Gastrocnemius medialis (tissue), 4 donors: ENCODE measurements at regions not wholly inside any gene's neighbourhood (a gene's known extent, or its start where the extent isn't known, plus 50 kb on each side); places are given as distances from the start of the nearest gene placed in this dataset.

Source experiments
- ATAC-seq, 2 donors: fragments of 150-250 bp; one replicate each; pipeline ENCODE4 v1.9.1; 2016
- DNase-seq, 2 donors: peaks; one replicate each; pipeline ENCODE4 v3.0.0-alpha.2; 2019
- H3K27ac ChIP-seq, 4 donors: fragments of 200-600 bp; sonication (generic); 1 replicate in 1 of 4; 2 replicates in 3 of 4; pipeline ENCODE4 v1.5.1; 2016 to 2018; ENCODE audit warnings: mild to moderate bottlenecking in 2 of 4, moderate library complexity in 1 of 4
- H3K27me3 ChIP-seq, 3 donors: fragments of 200-600 bp; sonication (generic) in 2 of 3; 1 replicate in 1 of 3; 2 replicates in 2 of 3; pipeline versions ENCODE4 v1.5.1 to v1.6.0; 2016 to 2019; ENCODE audit warnings: mild to moderate bottlenecking in 1 of 3, moderate library complexity in 1 of 3
- H3K36me3 ChIP-seq, 2 donors: fragments of 200-600 bp; sonication (generic) in 1 of 2; one replicate each; pipeline ENCODE4 v1.5.1; 2017 to 2018
- H3K4me1 ChIP-seq, 2 donors: fragments of 200-600 bp; sonication (generic) in 1 of 2; one replicate each; pipeline ENCODE4 v1.5.1; 2016 to 2017; ENCODE audit warnings: mild to moderate bottlenecking in 2 of 2
- H3K4me3 ChIP-seq, 4 donors: fragments of 200-600 bp; sonication (generic) in 3 of 4; 1 replicate in 1 of 4; 2 replicates in 3 of 4; pipeline ENCODE4 v1.5.1; 2016 to 2019; ENCODE audit warnings: mild to moderate bottlenecking in 2 of 4
- H3K9me3 ChIP-seq, 3 donors: fragments of 200-600 bp; sonication (generic) in 2 of 3; 1 replicate in 1 of 3; 2 replicates in 2 of 3; pipeline ENCODE4 v1.5.1; 2016 to 2019
- CTCF ChIP-seq, 5 experiments: fragments of 450-650 bp in 3 of 5; fragments of 200-600 bp in 2 of 5; sonication (generic) in 2 of 5; IDR thresholded peaks in 4 of 5; conservative IDR thresholded peaks in 1 of 5; 1 replicate in 4 of 5; 2 replicates in 1 of 5; pipeline ENCODE4 v1.5.1; 2016 to 2019; ENCODE audit warnings: antibody characterized with exemption in 5 of 5, mild to moderate bottlenecking in 3 of 5, moderate library complexity in 3 of 5
- POLR2A ChIP-seq, 2 donors: fragments of 450-650 bp; IDR thresholded peaks; one replicate each; pipeline ENCODE4 v1.6.1; 2017; ENCODE audit warnings: antibody characterized with exemption in 2 of 2, mild to moderate bottlenecking in 2 of 2, moderate library complexity in 2 of 2
- in situ Hi-C, 4 donors: fragments of 200-750 bp; cut with MboI; loops; one replicate each; pipeline versions ENCODE4 v1.15.0 to v1.8.0; 2017; ENCODE audit warnings: low sequenced_read_pairs in 4 of 4
- intact Hi-C: fragments of 100-400 bp; cut with DNase I; formaldehyde crosslinking; loops from one replicate; pipeline ENCODE4 v1.15.1; 2023; ENCODE audit warnings: low total_unique reads

GRCh38 chr10:20363684-20364083, 533.4 kb downstream of the NEBL start:
- DNase-seq: no peak

GRCh38 chr10:20355915-20356314, 539.7 kb downstream of the PLXDC2 start:
- no peaks in the 10 kb centered on the region for H3K4me1 ChIP-seq
- intact Hi-C loops (no loop called here), in situ Hi-C loops (no loop called here)

More at GRCh38 chr10:20363684-20364083, 533.4 kb downstream of the NEBL start:
- ATAC-seq: no peak
- Histone ChIP-seq H3K36me3 (no peaks in the 10 kb centered on the region), H3K9me3 (no peaks in the 10 kb centered on the region), H3K4me1 (no peaks in the 10 kb centered on the region), H3K27ac (no peak overlapping the region), H3K4me3 (no peak overlapping the region), H3K27me3 (no peaks in the 10 kb centered on the region)
- TF ChIP-seq POLR2A (IDR thresholded peaks at IDR 0.05): no peak
- no peak for TF ChIP-seq CTCF (IDR thresholded peaks at IDR 0.05 in 4 of 5, conservative IDR thresholded peaks at IDR 0.05 in 1 of 5)
- intact Hi-C loops: no loop called here
- in situ Hi-C loops: no loop called here

DNA sequence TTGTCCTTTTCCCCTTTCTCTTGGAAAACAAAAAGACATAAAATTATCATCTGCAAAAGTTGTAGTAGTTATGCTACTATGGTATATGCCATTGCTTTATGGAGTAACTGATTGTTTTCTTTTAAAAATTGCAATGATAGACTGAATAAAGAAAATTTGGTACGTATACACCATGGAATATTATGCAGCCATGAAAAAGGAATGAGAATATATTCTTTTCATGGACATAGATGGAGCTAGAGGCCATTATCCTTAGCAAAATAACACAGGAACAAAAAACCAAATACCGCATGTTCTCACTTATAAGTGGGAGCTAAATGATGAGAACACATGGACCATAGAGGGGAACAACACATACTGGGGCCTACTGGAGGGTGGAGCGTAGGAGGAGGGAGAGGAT, 538.8 kb downstream of the PLXDC2 start:
- Histone ChIP-seq H3K36me3 (no peaks in the 10 kb centered on the region), H3K27me3 (no peaks in the 10 kb centered on the region), H3K4me1 (no peaks in the 10 kb centered on the region), H3K9me3 (peaks cover 0 to 6% (median 0%) of the 10 kb centered on the region in 3 donors), H3K27ac (no peak overlapping the region), H3K4me3 (no peak overlapping the region)
- ATAC-seq (no peak), DNase-seq (no peak)
- TF ChIP-seq CTCF (IDR thresholded peaks at IDR 0.05 in 4 of 5, conservative IDR thresholded peaks at IDR 0.05 in 1 of 5): no peak
- no peak for TF ChIP-seq POLR2A (IDR thresholded peaks at IDR 0.05)
- intact Hi-C loops (no loop called here), in situ Hi-C loops (no loop called here)

More at GRCh38 chr10:20355915-20356314, 539.7 kb downstream of the PLXDC2 start:
- Histone ChIP-seq H3K4me3 (no peak overlapping the region), H3K27ac (no peak overlapping the region), H3K36me3 (no peaks in the 10 kb centered on the region), H3K27me3 (no peaks in the 10 kb centered on the region), H3K9me3 (peaks cover 0 to 6% (median 0%) of the 10 kb centered on the region in 3 donors)
- TF ChIP-seq CTCF (IDR thresholded peaks at IDR 0.05 in 4 of 5, conservative IDR thresholded peaks at IDR 0.05 in 1 of 5) (no peak), POLR2A (IDR thresholded peaks at IDR 0.05) (no peak)
- DNase-seq (no peak), ATAC-seq (no peak)

DNA sequence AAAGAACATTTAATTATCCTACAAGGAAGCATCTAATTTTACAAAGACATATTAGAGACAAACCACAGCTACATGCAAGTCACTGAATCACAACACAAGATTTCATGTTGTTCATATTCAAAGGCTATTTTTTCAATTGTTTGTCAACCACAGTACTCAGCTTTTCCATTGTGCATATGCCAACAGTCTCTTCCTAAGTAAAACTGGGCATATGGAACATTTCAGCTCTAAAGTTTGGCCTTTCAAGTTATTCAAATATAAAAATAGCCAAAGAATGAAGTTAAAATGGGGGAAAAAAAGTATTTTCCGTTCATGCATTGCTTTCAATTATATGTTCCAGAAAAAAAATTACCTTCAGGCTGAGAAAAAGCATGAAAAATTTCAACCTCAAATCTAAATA, 537.9 kb downstream of the PLXDC2 start:
- in situ Hi-C loops: no loop called here

More for the DNA sequence above, 537.9 kb downstream of the PLXDC2 start:
- no peak overlapping the region for H3K27ac ChIP-seq
- no peaks in the 10 kb centered on the region for H3K4me1 ChIP-seq
- no peak overlapping the region for H3K4me3 ChIP-seq
- TF ChIP-seq CTCF (IDR thresholded peaks at IDR 0.05 in 4 of 5, conservative IDR thresholded peaks at IDR 0.05 in 1 of 5): no peak
- DNase-seq (no peak), ATAC-seq (no peak)
- no peaks in the 10 kb centered on the region for H3K36me3 ChIP-seq
- H3K9me3 ChIP-seq: peaks cover 0 to 6% (median 0%) of the 10 kb centered on the region in 3 donors
- intact Hi-C loops: no loop called here
- no peaks in the 10 kb centered on the region for H3K27me3 ChIP-seq
